ENCODE measurements at regions not wholly inside any gene's neighbourhood (a gene's known extent, or its start where the extent isn't known, plus 50 kb on each side); places are given as distances from the start of the nearest gene placed in this dataset.

DNA sequence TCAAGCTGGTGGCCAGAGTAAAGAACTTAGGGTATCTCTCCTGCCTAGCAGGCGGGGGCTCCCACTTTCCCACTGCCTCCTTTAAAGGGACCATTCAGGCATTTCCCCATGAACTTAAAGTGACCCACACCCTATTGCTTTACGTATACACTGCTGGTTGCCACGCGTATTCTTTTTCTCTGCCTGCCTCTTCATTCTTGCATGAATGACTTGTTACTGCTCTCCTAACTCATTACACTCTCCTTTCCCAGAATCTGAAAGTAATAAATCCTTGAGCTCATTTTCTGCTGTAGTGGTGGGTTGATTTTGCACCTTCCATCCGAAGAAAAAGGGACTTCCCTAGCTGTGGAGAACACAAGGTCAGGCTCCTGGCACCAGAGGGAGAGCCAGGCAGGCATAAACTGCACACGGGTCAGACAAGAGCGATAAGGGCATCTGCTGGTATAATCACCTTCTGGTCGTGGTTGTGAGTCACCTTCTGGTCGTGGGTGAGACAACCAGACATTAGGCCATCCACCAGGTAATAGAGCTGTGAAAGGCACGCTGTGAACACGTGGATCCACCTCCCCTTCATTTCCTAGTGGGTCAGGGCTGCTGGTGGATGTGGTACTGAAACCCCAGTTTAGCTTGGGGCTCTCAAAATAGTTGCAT lies 950.3 kb downstream of the SOCS6 start:
- no peaks in the 10 kb centered on the region for H3K9me3 ChIP-seq
- no peak for FAIRE-seq
- 22% methylated on average over 11 of the region's 11 CpGs for WGBS (ENCODE audit: missing lambda C conversion rate)
- ChIA-PET CTCF (no interaction called here), POLR2A (no interaction called here)
- H3K4me3 ChIP-seq: no peak overlapping the region
- no peak overlapping the region for H3K4me2 ChIP-seq
- H3K27ac ChIP-seq: no peak overlapping the region
- no peak for ATAC-seq
- TF ChIP-seq FOSB (CRISPR knock-in tag; IDR thresholded peaks at IDR 0.05) (no peak), FOSL2 (IDR thresholded peaks at IDR 0.05) (no peak), FOSL2 (CRISPR knock-in tag; IDR thresholded peaks at IDR 0.05) (no peak), KDM1A (IDR thresholded peaks at IDR 0.05; ENCODE audit: low read depth) (no peak), ZC3H11A (IDR thresholded peaks at IDR 0.05) (no peak), MAFK (IDR thresholded peaks at IDR 0.05; ENCODE audit: partially characterized antibody) (no peak), HOXA7 (CRISPR knock-in tag; IDR thresholded peaks at IDR 0.05) (no peak), RNF2 (IDR thresholded peaks at IDR 0.05; ENCODE audit: borderline replicate concordance, low read depth) (no peak), CBX8 (IDR thresholded peaks at IDR 0.05) (no peak), JUN (IDR thresholded peaks at IDR 0.05) (no peak)
- H3K4me1 ChIP-seq: no peaks in the 10 kb centered on the region
- no peak for DNase-seq (ENCODE audit: low read depth in 1 of 2, low spot score in 1 of 2)

DNA sequence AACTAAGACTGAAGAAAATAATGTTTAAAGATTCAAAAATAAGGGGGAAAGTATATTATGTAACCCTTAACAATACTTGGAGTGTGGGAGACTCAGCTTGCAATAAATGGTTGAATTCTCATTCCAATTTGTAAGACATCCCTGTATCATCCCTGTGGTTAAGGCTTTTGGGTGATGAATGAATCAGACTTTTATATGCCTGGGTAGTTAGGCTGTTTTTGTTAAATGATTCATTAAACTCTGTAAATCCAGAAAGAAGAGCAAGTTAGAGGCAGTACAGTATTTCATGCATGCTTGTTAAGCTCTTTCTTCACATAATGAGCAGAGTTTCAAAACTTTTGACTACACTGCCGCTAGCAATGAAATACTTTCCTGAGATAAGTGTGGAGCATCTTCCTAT lies 948.8 kb downstream of the SOCS6 start:
- no peak for DNase-seq (ENCODE audit: low read depth in 1 of 2, low spot score in 1 of 2)
- Histone ChIP-seq H3K27ac (no peak overlapping the region), H3K4me1 (no peaks in the 10 kb centered on the region), H3K4me2 (no peak overlapping the region), H3K9me3 (no peaks in the 10 kb centered on the region), H3K4me3 (no peak overlapping the region)
- TF ChIP-seq KDM5A (IDR thresholded peaks at IDR 0.05) (no peak), MYC (IDR thresholded peaks at IDR 0.05; ENCODE audit: borderline replicate concordance, low read length) (no peak), MAZ (IDR thresholded peaks at IDR 0.05; ENCODE audit: borderline replicate concordance, low read depth, low read length) (no peak), ATOH8 (CRISPR knock-in tag; IDR thresholded peaks at IDR 0.05; ENCODE audit: low read depth) (no peak)
- TF ChIP-seq, protein P1, sequence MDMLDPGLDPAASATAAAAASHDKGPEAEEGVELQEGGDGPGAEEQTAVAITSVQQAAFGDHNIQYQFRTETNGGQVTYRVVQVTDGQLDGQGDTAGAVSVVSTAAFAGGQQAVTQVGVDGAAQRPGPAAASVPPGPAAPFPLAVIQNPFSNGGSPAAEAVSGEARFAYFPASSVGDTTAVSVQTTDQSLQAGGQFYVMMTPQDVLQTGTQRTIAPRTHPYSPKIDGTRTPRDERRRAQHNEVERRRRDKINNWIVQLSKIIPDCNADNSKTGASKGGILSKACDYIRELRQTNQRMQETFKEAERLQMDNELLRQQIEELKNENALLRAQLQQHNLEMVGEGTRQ (IDR thresholded peaks at IDR 0.05): no peak
- 21% methylated on average over 1 of the region's 1 CpG for WGBS (ENCODE audit: missing lambda C conversion rate)
- no peak for ATAC-seq
- POLR2A ChIA-PET: no interaction called here
- CTCF ChIA-PET: no interaction called here
- no peak for FAIRE-seq

DNA sequence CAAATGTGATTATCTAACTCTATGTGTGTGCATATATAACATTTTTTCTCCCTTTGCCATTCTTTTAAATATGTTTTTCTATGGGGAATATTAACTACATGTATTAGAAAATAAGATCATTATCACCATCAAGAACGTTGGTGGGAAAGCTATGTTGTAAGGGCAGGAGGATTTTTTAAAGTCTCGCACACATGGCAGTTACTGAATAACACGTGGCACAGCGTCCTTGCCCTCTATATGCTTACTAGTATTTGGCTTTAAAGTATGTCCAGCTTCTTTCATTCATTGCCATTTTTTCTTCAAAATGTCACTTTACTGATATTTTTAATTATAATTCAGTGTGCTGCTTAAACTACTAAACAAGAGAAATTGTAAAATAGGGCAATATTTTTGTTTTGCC lies 944.3 kb downstream of the SOCS6 start:
- Histone ChIP-seq H3K4me3 (no peak overlapping the region), H3K27ac (no peak overlapping the region), H3K4me1 (no peaks in the 10 kb centered on the region), H3K9me3 (no peaks in the 10 kb centered on the region), H3K4me2 (no peak overlapping the region)
- no peak for TF ChIP-seq NR3C1 (IDR thresholded peaks at IDR 0.05)
- TF ChIP-seq FOSB (CRISPR knock-in tag; IDR thresholded peaks at IDR 0.05): no peak
- TF ChIP-seq, protein P2, sequence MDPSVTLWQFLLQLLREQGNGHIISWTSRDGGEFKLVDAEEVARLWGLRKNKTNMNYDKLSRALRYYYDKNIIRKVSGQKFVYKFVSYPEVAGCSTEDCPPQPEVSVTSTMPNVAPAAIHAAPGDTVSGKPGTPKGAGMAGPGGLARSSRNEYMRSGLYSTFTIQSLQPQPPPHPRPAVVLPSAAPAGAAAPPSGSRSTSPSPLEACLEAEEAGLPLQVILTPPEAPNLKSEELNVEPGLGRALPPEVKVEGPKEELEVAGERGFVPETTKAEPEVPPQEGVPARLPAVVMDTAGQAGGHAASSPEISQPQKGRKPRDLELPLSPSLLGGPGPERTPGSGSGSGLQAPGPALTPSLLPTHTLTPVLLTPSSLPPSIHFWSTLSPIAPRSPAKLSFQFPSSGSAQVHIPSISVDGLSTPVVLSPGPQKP (IDR thresholded peaks at IDR 0.05; ENCODE audit: low read depth, low read length): no peak
- no peak for TF ChIP-seq MAFK (IDR thresholded peaks at IDR 0.05; ENCODE audit: partially characterized antibody)
- TF ChIP-seq ZC3H11A (IDR thresholded peaks at IDR 0.05): no peak
- DNase-seq (ENCODE audit: low read depth in 1 of 2, low spot score in 1 of 2) (no peak), FAIRE-seq (no peak), ATAC-seq (no peak)
- POLR2A ChIA-PET: no interaction called here
- 22% methylated on average over 4 of the region's 4 CpGs for WGBS (ENCODE audit: missing lambda C conversion rate)
- CTCF ChIA-PET: no interaction called here

DNA sequence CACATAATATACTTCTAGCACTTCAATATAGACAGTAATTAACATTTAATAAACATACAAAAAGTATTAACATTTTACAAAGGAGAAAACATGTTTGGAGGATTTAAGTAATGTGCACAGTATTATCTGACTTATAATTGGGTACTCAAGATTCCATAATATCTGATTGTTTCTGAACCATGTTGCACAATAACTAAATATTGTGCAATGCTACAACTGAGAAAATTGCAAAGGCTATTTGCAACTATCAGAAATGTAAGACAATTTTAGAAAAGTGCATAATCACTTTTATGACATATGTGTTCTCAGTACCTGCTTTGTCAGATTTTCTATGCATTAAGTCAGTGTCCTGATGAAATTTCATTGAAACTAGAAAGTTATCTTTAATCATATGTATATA lies 934.6 kb downstream of the SOCS6 start:
- no peak overlapping the region for H3K4me3 ChIP-seq
- TF ChIP-seq KDM1A (IDR thresholded peaks at IDR 0.05; ENCODE audit: low read depth): no peak
- TF ChIP-seq KDM5A (IDR thresholded peaks at IDR 0.05): no peak
- TF ChIP-seq CEBPB (IDR thresholded peaks at IDR 0.05): no peak
- TF ChIP-seq HOXB5 (CRISPR knock-in tag; IDR thresholded peaks at IDR 0.05): no peak
- CTCF ChIA-PET: no interaction called here
- H3K27ac ChIP-seq: no peak overlapping the region
- no peaks in the 10 kb centered on the region for H3K9me3 ChIP-seq
- H3K4me2 ChIP-seq: no peak overlapping the region
- H3K4me1 ChIP-seq: no peaks in the 10 kb centered on the region
- DNase-seq (ENCODE audit: low read depth in 1 of 2, low spot score in 1 of 2): no peak
- ATAC-seq: no peak
- POLR2A ChIA-PET: no interaction called here
- FAIRE-seq: no peak
